DOHH2 (cell line): ENCODE measurements at regions not wholly inside any gene's neighbourhood (a gene's known extent, or its start where the extent isn't known, plus 50 kb on each side); places are given as distances from the start of the nearest gene placed in this dataset.

Experiments used
- CTCF ChIP-seq: fragments of 200-600 bp; sonication (generic); IDR thresholded peaks from one replicate; pipeline ENCODE4 v1.5.1; 2014; ENCODE audit warnings: antibody characterized with exemption, mild to moderate bottlenecking, low read depth, low read length; ENCODE audit not compliant: poor library complexity, severe bottlenecking
- EZH2phosphoT487 ChIP-seq: fragments of 200-600 bp; sonication (generic); IDR thresholded peaks from 2 replicates; pipeline ENCODE4 v1.6.1; 2017; ENCODE audit warnings: borderline replicate concordance, mild to moderate bottlenecking, antibody characterized with exemption, low read length, moderate library complexity, mixed read lengths

- no peak for TF ChIP-seq CTCF
- no peak for TF ChIP-seq EZH2phosphoT487
Observed at GRCh38 chr21:22115746-22116145, 1117.5 kb downstream of the NCAM2 start.
